Subcutaneous abdominal adipose tissue (tissue), 5 donors: ENCODE measurements at regions not wholly inside any gene's neighbourhood (a gene's known extent, or its start where the extent isn't known, plus 50 kb on each side); places are given as distances from the start of the nearest gene placed in this dataset.

Experiments
- H3K27ac ChIP-seq: one replicate; pipeline ENCODE4 v1.7.0; 2013; ENCODE audit warnings: low read depth, mild to moderate bottlenecking, inconsistent platforms, low read length, moderate library complexity
- H3K27me3 ChIP-seq, 5 donors: one replicate each; pipeline ENCODE4 v1.7.0; 2013; ENCODE audit warnings: low read length in 5 of 5, inconsistent platforms in 1 of 5; ENCODE audit not compliant: control insufficient read depth in 5 of 5, insufficient read depth in 4 of 5
- H3K36me3 ChIP-seq, 5 donors: one replicate each; pipeline ENCODE4 v1.7.0; 2013; ENCODE audit warnings: low read length in 5 of 5; ENCODE audit not compliant: control insufficient read depth in 5 of 5, insufficient read depth in 5 of 5
- H3K4me1 ChIP-seq, 5 donors: one replicate each; pipeline ENCODE4 v1.7.0; 2013; ENCODE audit warnings: low read length in 5 of 5, mild to moderate bottlenecking in 3 of 5, moderate library complexity in 1 of 5; ENCODE audit not compliant: control insufficient read depth in 5 of 5, insufficient read depth in 5 of 5
- H3K4me3 ChIP-seq, 5 donors: one replicate each; pipeline ENCODE4 v1.7.0; 2013; ENCODE audit warnings: low read length in 5 of 5, low read depth in 1 of 5
- H3K9ac ChIP-seq, 5 donors: one replicate each; pipeline ENCODE4 v1.7.0; 2013; ENCODE audit warnings: low read length in 5 of 5, mild to moderate bottlenecking in 4 of 5, moderate library complexity in 3 of 5
- H3K9me3 ChIP-seq, 5 donors: one replicate each; pipeline ENCODE4 v1.7.0; 2013; ENCODE audit warnings: low read length in 5 of 5; ENCODE audit not compliant: control insufficient read depth in 5 of 5
- donor health status: healthy.
- donor health status: healthy.
- donor health status: healthy.
- donor health status: healthy.
- donor health status: healthy.

- H3K27me3 ChIP-seq, result peaks cover 0 to 3% (median 0%) of the 10 kb centered on the region in 5 donors
- peaks cover 0 to 4% (median 3%) of the 10 kb centered on the region in 5 donors for H3K9me3 ChIP-seq
- H3K4me1 ChIP-seq, result no peaks in the 10 kb centered on the region
- H3K36me3 ChIP-seq, result no peaks in the 10 kb centered on the region
- H3K9ac ChIP-seq, result no peak overlapping the region
- no peak overlapping the region for H3K27ac ChIP-seq
- H3K4me3 ChIP-seq, result no peak overlapping the region
Measured at GRCh38 chr7:156309016-156309620, 331.5 kb upstream of the RNF32 start.

- H3K36me3 ChIP-seq, result no peaks in the 10 kb centered on the region
- H3K4me3 ChIP-seq, result no peak overlapping the region
- H3K4me1 ChIP-seq, result no peaks in the 10 kb centered on the region
- peaks cover 0 to 4% (median 3%) of the 10 kb centered on the region in 5 donors for H3K9me3 ChIP-seq
- peaks cover 0 to 3% (median 0%) of the 10 kb centered on the region in 5 donors for H3K27me3 ChIP-seq
- no peak overlapping the region for H3K9ac ChIP-seq
- H3K27ac ChIP-seq, result no peak overlapping the region
Measured at GRCh38 chr7:156307193-156307592, 333.4 kb upstream of the RNF32 start.

- no peak overlapping the region for H3K9ac ChIP-seq
- no peak overlapping the region for H3K27ac ChIP-seq
- no peaks in the 10 kb centered on the region for H3K4me1 ChIP-seq
- H3K4me3 ChIP-seq, result no peak overlapping the region
- H3K36me3 ChIP-seq, result no peaks in the 10 kb centered on the region
- peaks cover 0 to 4% (median 3%) of the 10 kb centered on the region in 5 donors for H3K9me3 ChIP-seq
- H3K27me3 ChIP-seq, result peaks cover 0 to 3% (median 0%) of the 10 kb centered on the region in 5 donors
Measured at GRCh38 chr7:156305351-156305750, 335.2 kb upstream of the RNF32 start.

- no peak overlapping the region for H3K9ac ChIP-seq
Measured at GRCh38 chr7:156282816-156283215, 357.8 kb upstream of the RNF32 start.

GRCh38 chr7:156279635-156280034 is 360.9 kb upstream of the RNF32 start:
- Histone ChIP-seq H3K9me3 (peaks cover 0 to 7% (median 4%) of the 10 kb centered on the region in 5 donors), H3K27ac (no peak overlapping the region), H3K4me3 (no peak overlapping the region), H3K9ac (no peak overlapping the region), H3K4me1 (peaks cover 0 to 3% (median 0%) of the 10 kb centered on the region in 5 donors), H3K36me3 (no peaks in the 10 kb centered on the region), H3K27me3 (no peaks in the 10 kb centered on the region)

More at GRCh38 chr7:156282816-156283215, 357.8 kb upstream of the RNF32 start:
- Histone ChIP-seq H3K27ac (no peak overlapping the region), H3K36me3 (no peaks in the 10 kb centered on the region), H3K4me3 (no peak overlapping the region), H3K4me1 (no peaks in the 10 kb centered on the region), H3K9me3 (peaks cover 0 to 7% (median 4%) of the 10 kb centered on the region in 5 donors), H3K27me3 (no peaks in the 10 kb centered on the region)

GRCh38 chr7:156275292-156275691 is 365.3 kb upstream of the RNF32 start:
- H3K36me3 ChIP-seq, result no peaks in the 10 kb centered on the region

GRCh38 chr7:156274557-156274956 is 366.0 kb upstream of the RNF32 start:
- Histone ChIP-seq H3K9me3 (no peaks in the 10 kb centered on the region), H3K9ac (no peak overlapping the region), H3K27ac (no peak overlapping the region), H3K4me1 (peaks cover 0 to 3% (median 0%) of the 10 kb centered on the region in 5 donors), H3K27me3 (no peaks in the 10 kb centered on the region), H3K4me3 (no peak overlapping the region), H3K36me3 (no peaks in the 10 kb centered on the region)

More at GRCh38 chr7:156275292-156275691, 365.3 kb upstream of the RNF32 start:
- Histone ChIP-seq H3K9ac (no peak overlapping the region), H3K27me3 (no peaks in the 10 kb centered on the region), H3K4me1 (peaks cover 0 to 3% (median 0%) of the 10 kb centered on the region in 5 donors), H3K4me3 (no peak overlapping the region), H3K9me3 (no peaks in the 10 kb centered on the region), H3K27ac (no peak overlapping the region)

GRCh38 chr7:156261581-156261980 is 379.0 kb upstream of the RNF32 start:
- Histone ChIP-seq H3K4me1 (peaks cover 0 to 11% (median 0%) of the 10 kb centered on the region in 5 donors), H3K9ac (no peak overlapping the region), H3K36me3 (no peaks in the 10 kb centered on the region), H3K9me3 (peaks cover 0 to 4% (median 0%) of the 10 kb centered on the region in 5 donors), H3K27ac (no peak overlapping the region), H3K27me3 (no peaks in the 10 kb centered on the region), H3K4me3 (no peak overlapping the region)

- Histone ChIP-seq H3K9ac (no peak overlapping the region), H3K36me3 (no peaks in the 10 kb centered on the region), H3K27me3 (no peaks in the 10 kb centered on the region), H3K27ac (no peak overlapping the region), H3K4me1 (peaks cover 0 to 11% (median 0%) of the 10 kb centered on the region in 5 donors), H3K9me3 (peaks cover 0 to 4% (median 0%) of the 10 kb centered on the region in 5 donors), H3K4me3 (no peak overlapping the region)
Measured at GRCh38 chr7:156257904-156258303, 382.7 kb upstream of the RNF32 start.

- Histone ChIP-seq H3K4me1 (no peaks in the 10 kb centered on the region), H3K27me3 (no peaks in the 10 kb centered on the region), H3K36me3 (no peaks in the 10 kb centered on the region), H3K9me3 (peaks cover 0 to 4% (median 0%) of the 10 kb centered on the region in 5 donors), H3K9ac (no peak overlapping the region), H3K4me3 (no peak overlapping the region), H3K27ac (no peak overlapping the region)
Measured at GRCh38 chr7:156255635-156256034, 384.9 kb upstream of the RNF32 start.
